Fibroblast of skin of scalp (primary cell): ENCODE measurements at regions not wholly inside any gene's neighbourhood (a gene's known extent, or its start where the extent isn't known, plus 50 kb on each side); places are given as distances from the start of the nearest gene placed in this dataset.

Experiments
- DNase-seq: peaks from one replicate; pipeline ENCODE4 v3.0.0-alpha.2; 2013

DNA sequence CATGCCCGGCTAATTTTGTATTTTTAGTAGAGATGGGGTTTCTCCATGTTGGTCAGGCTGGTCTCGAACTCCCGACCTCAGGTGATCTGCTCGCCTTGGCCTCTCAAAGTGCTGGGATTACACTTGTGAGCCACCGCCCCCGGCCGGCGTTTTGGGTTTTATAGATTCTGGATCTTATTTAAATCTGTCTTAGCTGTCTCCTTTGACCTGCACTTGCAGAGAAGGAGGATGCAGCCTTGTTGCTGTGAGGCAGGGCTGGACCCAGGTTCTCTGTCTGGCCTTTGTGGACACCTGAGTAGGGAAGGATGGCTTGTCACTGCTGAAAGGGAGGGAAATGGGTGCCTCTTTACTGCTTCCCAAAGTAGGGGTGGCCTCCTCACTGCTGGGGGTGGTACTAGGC, 83.0 kb upstream of the HS6ST1 start:
- DNase-seq: no peak

DNA sequence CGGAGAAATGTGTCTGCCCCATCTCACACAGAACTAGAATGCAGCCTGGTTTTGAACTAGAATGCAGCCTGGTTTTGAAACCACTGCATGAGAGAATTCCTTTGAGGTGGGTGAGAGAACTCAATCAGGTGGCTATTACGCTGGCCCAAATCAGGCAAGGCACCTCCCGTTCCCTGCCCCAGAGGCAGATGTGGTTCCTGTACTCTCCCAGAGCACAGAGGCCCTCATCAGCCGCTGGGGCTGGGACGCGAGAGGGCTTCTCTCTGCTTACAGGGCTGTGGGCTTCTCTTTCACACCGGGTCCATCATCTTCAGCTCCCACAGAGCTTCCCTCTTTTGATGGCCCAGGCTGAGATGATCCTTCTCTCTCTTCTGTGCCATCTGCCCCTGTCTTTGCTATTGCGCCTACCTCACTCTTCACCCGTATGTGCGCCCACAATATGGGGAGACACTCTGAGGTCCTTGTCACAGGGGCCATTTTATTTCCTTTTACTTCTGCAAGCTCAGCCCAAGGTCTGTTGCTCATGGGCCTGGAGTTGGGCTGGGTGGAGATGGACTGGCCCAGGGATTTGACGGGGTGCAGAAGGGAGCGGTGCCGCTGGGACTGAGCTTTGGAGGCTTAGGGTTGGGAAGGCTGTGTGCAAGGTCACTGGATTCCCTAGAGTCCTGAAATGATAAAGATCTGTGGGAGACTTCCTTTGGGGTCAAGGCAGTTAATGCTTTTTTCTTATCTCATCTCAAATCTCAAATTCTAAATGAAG, 84.4 kb upstream of the HS6ST1 start:
- DNase-seq: no peak

DNA sequence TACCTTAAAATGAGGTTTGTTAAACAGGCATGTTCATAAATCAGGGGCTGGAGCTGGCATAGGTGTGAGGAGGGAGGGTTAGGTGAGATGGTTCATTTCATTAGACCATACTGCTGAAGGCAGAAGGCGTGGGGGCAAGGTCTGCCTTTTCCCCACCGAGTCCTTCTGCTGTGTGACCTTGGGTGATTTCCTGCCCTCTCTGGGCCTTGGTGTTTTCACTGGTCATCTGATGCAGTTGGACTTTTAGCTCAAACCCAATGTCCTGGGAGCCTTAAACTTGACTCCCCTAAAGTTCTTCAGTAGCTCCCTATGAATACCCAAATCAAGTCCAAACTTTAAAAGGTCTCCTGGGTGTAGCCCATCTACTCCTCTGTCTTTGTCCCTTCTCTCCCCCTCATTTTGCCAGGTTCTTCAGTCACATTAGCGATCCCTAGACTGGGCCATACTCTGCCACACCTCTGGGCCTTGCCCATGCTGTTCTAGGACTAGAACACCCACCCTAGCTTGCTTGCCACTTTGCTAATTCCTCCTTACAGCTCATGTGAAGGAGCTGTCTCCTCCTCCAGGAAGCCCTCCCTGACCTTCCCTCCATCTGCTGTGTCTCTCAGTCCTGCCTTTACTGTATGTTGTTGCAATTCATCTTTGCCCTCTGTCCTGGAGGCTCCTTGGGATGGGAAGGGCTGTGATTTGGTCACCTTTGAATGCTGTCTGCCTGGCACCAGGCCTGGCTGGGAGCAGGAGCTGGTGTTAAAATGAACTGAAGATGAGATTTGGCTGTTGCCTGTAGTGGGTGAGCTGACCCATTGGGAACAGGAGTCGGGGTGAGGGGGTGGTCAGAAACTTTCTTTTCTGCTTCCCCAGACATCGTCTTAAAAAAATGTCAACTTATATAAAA, 85.4 kb upstream of the HS6ST1 start:
- DNase-seq: no peak

DNA sequence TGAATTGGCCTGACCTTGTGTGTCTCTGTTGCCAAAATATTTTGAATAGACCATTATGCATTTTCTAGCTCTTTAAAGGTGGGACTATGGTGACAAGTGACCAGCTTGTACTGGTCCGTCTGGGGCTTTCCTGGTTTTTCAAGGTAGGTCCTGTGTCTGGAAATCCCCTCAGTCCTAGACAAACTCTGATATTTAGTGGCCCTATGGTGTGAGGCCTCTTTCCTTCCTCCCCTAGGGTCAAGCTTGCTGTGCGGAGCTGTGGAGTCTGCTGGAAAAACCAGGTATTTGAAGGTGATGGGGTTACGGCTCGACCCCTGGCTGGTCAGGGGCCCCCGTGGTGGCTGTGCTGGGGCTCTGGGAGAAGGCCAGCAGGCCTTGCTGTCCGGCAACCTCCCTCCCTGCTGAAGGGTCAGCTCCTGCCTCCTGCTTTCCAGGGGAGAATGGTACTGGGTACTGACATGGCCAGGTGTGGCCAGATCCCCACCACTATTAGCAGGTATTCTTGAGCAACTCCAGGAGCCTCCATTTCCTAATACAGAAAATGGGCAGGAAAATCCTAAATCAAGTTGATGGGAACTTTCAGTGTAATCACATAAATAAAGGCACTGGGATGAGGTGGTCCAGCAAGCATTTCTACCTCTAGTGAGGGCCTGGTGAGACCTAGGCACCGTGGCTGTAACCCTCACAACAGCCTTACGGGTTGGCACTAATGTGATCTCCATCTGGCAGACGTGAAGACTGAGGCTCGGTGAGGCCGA, 86.2 kb upstream of the HS6ST1 start:
- DNase-seq: no peak

DNA sequence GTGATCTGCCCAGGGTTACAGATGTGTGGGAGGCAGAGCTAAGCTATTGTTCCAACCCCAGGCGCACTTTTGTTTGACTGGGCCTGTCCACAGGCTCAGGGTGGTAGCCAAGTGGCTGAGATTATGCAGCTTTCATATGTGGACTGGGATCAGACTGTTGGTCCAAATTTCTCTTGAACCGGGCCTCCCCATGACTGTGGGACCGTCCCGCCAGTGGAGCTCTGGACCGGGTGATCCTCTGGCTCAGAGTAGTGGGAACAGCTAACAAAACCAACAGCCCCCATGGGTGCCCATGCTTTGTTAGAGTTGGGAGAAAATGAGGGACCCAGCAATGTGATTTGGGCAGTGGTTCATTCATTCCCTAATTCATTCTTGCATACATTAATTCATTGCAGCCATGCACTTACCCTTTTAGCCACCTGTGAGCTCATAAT, 86.8 kb upstream of the HS6ST1 start:
- DNase-seq: no peak

DNA sequence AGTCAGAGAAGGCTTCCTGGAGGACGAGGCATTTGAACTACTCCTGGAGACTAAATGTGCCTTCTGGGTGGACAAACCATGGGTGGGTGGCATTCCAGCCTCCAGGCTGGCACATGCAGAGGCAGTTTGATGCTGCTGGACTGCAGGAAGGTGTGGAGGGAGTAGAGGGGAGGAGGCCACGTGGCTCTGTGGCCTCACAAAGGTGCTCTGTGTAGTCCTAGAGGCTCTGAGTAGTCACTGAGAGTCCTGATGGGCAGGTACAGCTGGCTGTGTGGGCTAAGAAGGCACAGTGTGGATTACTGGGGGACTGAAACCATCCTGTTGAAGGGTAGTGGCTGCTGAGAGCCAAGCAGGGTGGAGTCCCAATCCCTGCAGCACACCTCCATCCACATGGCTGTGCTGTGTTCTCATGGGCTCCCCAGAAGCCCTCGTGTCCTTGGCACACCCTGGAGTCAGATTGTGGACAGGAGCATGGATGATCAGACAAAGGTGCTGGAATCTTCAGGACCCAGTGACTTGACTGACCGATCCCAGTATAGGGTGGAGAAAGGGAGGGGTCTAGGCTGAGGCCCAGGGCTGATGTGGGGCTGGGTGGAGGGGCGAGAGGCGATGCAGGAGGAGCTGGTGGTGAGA, 87.4 kb upstream of the HS6ST1 start:
- no peak for DNase-seq

DNA sequence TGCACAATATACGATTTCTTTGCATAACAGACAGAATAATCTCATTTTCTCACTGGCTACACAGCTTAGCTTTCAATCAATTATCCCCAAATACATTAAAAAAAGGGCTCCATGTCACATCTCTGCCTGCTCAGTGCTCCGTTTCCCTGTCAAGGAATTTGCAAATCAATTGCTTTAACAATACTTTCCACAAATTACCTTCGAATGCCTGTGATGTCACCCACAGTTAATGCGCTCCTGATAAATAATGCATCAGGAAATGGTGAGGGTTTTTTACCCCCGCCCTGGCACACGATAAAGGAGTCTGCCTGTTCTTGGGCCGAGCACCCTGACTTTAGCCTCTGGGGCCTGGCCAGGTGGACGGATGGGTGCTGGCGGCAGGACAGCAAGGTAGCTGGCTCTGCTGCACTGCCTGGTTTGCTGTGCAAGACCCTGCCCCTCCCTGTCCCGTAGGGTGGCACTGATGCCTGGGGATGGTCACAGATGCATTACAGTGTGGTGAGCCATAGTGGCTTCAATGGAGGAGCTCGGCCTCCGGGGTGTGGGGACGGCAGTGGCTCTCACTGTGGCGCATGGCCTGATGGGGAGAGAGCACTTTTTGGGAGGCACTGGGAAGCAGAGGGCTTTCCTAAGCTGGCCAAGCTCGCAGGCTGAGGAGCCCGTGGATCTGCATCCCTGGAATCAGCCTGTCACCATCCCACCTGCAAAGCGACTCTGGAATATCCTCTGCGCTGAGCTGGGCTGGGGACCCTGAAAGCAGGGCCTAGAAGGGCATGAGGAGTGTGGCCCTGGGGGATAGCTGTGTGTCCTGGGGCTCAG, 88.3 kb upstream of the HS6ST1 start:
- no peak for DNase-seq

DNA sequence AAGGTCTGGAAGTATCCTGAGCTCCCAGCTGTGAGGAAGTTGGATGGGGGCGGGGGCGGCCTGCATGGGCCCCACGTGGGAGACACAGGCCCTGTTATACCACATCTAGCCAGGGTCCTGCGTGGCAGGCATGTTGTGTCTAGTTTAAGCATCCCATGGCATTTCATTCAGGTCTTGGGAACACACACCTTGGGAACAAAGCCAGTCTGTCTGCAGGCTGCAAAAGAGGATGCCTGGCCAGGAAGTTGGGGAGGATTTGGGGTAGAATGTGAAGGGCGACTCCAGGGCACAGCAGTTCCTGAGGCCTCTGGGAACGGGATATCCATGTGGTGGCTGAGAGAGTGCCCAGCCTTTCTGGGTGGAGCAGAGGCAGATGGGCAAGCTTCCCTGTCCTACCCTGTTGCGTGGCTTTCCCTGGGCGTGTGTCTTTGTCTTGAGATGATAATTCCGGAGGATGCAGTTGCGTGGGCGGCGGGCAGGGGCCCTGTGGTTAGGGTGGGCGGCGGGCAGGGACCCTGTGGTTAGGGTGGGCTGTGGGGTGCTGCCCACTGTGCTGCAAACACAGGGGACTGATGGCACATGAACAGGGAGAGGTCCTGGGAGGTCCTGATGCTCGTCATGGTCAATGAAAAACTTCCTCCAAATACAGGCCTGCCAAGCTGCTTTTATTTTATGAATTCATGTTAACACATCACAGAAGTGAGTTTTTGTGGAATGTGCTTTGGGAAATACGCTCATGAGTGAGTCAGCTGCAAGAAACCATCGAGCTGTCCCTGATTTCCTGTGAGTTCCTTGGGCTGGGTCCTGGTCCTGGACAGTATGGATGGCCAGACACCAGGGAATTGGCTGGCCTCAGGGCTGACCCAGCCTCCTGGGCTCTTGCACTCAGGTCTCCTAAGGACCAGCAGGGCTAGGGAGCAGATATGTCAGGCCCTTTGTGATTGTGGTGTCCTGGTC, 90.0 kb upstream of the HS6ST1 start:
- peak; percentile 86 for DNase-seq

DNA sequence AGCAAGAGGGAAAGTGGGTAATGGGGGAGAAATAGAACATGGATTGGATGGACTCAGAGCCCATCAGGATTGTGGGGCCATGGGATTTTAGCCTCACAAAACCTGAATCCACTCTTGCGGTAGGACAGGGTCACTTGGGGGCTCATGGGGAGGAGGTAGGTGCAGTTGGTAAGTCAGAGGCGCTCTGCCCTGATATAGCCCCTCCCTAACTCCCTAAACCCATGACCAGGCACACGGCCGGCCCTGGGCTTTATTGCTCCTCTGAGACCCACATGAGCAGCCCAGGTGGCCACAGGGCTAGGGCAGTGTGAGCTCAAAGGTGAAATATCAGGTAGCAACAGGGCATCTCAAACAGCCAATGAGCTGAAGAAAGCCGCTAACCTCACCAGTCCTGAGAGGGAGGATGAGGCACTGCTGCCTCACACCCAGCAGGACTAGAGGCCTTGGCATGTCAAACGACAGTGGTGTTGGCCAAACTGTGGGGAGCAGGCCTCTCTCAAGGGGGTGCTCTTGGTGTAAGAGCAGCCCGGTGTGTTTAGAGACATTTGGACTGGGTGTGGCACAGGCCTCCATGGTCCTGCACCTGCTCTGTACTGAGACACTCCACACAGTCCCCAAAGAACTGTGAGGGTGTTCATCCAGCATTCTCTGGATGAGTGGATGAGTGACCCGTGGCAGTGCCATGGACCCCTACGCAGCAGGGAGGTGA, 90.8 kb upstream of the HS6ST1 start:
- DNase-seq: no peak

DNA sequence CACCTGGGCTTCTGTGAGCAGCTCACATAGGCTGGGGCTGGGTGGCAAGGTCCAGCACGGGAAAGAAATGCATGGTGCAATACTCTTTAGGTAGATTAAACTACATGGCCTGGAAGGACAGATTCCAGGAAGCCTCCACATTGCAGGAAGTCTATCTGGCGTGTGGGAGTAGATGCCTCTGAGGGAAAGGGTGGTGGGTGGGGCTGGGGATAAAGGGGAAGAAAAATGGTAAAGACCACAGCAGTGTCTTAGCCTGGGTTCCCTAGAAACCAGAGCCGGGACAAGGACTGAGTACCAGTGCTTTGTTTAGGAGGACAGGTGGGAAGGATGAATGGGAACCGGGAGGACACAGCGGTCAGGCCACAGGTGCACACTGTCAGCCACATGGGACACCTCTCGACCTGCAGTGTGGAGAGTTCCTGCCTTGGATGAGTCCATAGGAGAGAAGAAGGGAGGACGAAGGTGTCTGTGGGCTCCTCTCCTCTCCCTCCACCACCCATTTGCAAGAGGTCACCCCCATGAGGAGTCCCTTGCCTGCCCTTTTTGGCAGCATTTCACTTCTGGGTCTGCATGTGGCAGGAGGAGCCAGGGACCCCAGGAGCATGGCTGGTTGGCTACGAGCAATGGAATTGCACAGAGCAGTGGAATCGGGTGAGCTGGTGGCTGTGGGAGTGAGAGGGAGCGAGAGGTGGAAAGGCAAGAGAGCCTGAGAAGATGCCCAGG, 91.5 kb upstream of the HS6ST1 start:
- DNase-seq: no peak

DNA sequence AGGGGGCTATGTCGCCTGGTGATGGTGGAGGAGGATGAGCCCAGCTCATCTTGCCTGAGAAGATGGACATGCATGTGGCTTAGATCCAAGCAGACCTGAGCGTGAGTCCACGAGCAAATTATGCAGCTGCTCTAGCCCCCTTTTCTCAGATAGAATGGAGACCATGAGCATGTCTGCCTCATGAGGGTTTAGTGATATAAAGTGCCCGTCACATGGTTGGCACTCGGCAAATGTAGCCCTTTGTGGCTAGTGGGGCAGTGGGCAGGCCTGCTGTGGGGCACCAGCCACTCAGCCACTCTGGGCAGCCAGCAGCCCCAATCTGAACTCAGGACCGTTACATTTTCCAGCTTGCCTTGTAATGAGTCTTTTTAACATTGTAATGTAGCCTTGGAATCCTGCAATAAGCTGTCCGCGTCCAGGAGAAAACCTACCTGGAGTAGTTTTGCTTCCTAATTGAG, 92.1 kb upstream of the HS6ST1 start:
- no peak for DNase-seq

DNA sequence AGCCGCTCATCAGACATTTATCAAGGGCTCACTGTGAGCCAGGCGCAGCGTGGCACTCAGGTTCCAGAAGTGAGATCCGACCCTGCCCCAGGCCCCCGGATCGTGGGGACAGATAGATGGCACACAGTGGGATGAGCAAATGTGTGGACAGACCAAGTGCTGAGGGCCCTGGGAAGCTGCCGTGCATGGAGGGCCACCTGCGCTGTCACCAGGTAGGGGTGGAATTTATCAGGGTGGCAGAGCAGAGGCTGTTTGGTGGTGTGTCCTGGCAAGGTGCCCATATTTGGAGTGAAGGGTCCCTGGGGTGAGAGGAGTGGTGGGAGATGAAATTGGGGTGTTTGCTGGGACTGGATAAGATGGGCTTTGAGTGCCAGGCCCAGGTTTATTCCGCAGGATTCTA, 92.8 kb upstream of the HS6ST1 start:
- DNase-seq: no peak

DNA sequence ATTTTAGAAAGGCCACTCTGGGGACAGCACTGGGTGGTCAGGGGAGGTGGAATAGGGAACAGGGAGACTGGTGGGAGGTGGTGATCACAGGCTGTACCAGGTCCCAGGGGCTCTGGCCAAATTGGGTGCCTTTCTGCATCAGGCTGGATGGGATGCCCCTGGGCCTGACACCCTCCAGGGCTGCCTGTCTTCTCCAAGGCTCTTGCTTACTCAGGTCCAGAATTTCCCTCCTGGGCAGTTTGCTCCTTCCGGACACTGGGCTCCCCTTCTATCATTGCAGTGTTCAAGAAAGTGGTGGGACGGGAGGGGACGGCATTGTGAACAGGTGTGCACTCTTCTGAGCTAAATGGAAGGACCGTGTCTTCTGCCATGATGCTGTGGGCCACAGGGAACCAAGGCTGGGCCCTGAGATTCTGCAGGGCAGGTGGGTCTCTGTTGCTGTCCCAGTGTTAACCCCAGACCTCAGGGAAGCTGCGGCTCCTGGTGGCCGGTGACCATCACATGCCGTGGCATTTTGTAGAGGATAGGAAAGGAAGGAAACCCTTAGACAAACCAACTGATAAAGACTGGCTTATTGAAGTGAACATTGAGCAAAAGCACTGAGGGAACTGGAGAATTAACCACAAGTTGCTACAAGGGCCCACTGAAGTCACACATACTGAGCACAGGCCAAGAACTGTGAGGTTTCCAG, 93.7 kb upstream of the HS6ST1 start:
- no peak for DNase-seq

DNA sequence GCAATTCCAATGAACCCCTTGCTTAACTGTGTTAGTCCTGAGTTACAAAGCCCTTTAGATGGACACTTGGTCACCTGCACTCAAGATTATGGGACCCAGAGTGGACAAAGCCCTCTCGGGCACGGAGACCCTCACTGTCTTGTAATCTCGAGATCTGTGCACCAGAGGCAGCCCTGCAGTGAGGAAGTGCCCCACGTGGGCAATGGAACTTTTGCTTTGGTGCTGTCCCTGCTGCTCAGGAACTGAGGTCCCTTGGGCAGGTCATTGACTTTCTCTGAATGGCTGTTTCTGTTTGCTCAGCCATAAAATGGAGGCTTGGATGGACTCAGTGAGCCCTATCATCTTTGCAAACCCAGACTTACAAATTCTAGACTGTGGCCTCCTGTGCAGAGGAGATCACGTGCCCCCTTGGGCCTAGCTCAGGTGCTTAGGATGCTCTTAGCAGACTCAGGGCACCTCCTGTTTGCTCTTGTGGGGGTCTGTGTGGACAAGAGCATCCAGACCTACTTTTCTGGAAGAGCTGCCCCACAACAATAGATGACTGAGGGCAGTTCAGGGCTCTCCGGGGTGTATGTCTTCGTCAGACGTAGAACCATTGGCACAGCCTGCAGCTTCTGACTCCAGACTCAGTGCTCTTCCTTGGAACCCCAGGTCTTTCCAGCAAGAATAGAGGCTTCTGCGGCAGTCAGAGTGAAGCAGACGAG, 94.5 kb upstream of the HS6ST1 start:
- DNase-seq: no peak

DNA sequence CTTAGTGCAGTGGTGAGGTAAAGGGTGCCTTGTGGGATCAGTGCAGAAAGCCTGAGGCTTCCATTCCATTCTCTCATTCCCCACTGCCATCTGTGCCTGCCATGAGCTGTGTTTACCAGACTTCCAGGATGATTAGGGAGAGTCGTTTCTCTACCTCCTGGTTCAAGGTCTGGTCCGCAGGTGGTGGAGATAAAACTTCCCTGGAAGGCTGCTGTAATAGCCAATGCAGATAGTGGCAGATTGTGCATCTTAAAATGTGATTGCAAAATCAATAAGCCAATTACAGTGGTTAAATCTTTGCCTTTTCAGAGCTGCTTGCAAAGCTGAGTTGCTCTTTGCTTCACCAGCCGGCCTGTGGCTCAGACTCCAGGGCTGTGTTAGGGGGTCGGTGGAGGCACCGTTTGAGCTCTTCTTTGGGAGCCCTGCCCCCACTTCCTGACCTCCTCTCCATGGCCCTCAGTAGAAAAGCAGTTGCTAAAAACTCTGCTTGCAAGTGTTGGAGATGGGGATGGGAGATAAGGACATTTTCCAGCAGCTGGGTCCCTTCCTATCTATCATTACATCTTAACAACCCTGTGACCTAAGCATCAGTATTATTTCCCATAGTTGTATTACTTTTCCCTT, 95.2 kb upstream of the HS6ST1 start:
- DNase-seq: no peak

DNA sequence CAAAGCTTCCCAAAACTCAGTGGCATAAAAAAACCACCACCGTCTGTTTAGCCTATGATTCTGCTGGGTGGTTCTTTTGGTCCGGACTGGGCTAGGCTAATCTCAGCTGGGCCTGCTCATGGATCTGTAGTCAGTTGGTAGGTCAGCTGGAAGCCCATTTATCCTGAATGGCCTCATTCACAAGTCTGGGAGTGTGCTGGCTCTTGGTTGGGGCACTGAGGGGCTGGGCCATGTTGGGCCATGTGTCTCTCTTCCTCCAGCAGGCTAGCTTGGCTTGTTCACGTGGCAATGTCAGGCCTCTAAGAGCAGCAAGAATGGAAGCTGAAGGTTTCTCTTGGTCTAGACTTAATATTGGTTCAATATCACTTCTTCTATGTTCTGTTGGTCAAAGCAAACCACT, 95.7 kb upstream of the HS6ST1 start:
- no peak for DNase-seq
